Skeletal muscle cell (primary cell): ENCODE measurements at regions not wholly inside any gene's neighbourhood (a gene's known extent, or its start where the extent isn't known, plus 50 kb on each side); places are given as distances from the start of the nearest gene placed in this dataset.

Experiments
- DNase-seq: peaks from one replicate; pipeline ENCODE4 v3.0.0-alpha.2; 2010; ENCODE audit warnings: low read depth
- H3K4me3 ChIP-seq: 2 replicates; pipeline ENCODE4 v1.5.1; 2011; ENCODE audit warnings: low read depth, mild to moderate bottlenecking, control low read depth, low read length, moderate library complexity

- H3K4me3 ChIP-seq, result no peak overlapping the region
- no peak for DNase-seq
Measured at GRCh38 chrX:116657071-116657470, 194.3 kb upstream of the CT83 start.

DNA sequence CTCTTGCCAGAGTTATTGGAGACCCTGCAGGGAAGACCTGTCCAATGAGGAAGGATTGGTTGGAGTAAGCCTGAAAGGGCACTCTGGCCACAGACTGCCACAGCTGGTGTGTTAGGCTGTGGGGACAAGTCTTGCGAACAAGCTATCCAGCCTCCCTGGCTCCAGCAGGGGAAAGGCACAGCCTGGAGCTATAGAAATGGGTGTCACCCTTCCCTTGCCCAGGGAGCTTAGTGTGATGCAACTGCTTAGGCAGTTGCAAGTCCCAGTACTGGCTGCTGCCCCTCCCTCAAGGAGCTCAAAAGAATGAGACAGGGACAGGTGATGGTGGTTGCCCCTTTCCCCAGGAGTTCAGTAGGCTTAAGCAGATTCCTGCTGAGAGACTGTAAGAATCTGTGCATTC, 165.7 kb upstream of the CT83 start:
- no peak for DNase-seq
- H3K4me3 ChIP-seq, result no peak overlapping the region

DNA sequence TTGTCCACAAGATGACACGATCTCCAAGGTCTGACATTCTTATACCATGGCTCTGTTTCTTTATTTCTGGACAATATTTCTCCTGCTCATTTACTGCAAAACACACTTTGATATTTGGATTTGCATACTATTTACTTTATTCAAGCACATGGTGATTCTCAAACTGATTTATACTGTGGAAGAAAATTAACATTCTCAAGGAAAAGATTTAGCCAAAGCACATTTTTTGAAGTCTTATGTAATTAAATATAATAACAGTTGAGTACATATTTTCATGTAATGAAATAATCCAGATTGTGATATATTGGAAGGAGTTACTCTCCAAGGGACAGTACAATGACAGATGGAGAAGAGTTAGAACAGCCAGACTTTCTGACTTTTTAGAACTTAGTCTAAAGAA, 155.8 kb upstream of the CT83 start:
- DNase-seq, result no peak
- no peak overlapping the region for H3K4me3 ChIP-seq

DNA sequence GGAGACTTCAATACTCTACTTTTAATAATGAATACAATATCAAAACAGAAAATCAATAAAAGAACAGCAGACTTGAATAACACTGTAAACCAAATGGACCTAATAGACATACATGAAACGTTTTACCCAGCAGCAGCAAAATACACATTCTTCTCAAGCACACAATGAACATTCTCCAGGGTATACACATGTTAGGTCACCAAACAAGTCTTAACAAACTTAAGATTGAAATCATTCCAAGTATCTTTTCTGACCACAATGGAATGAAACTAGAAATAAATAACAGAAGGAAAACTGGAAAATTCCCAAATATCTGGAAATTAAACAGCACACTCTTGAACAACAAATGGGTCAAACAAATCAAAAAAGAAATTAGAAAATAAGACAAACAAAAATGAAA, 145.0 kb upstream of the CT83 start:
- DNase-seq, result no peak
- H3K4me3 ChIP-seq, result no peak overlapping the region

GRCh38 chrX:116605576-116605975, 142.8 kb upstream of the CT83 start:
- H3K4me3 ChIP-seq, result no peak overlapping the region
- DNase-seq, result no peak

- DNase-seq, result no peak
- H3K4me3 ChIP-seq, result no peak overlapping the region
Measured at GRCh38 chrX:116596010-116596409, 133.2 kb upstream of the CT83 start.
